HG02981 (cell line): ENCODE measurements at regions not wholly inside any gene's neighbourhood (a gene's known extent, or its start where the extent isn't known, plus 50 kb on each side); places are given as distances from the start of the nearest gene placed in this dataset.

Experiments used
- ATAC-seq: cut with Tn5 transposase; IDR thresholded peaks from one replicate; pipeline ENCODE4 v1.9.1; 2021; ENCODE audit warnings: mild to moderate bottlenecking, moderate library complexity; ENCODE audit not compliant: unreplicated experiment

DNA sequence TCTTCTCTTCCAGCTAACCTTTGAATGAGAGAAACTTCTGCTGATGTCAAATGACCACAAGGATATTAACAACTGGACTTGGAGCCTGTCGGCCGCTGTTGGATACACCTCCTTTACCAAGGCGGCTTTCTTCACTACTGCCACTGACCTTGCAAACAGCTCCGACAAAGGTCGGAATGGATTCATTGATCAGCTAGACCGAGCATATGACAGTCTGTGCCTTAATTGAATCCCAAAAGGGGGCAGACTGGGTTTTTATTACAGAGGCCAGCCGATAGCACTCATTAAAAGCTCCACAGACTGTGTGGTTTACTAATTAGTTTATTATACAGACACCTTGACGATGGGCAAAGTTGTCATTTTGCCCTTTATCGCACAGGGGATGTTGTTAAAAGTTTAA lies 394.5 kb downstream of the RERGL start:
- no peak for ATAC-seq

GRCh38 chr12:17691369-17691768 lies 398.6 kb downstream of the RERGL start:
- no peak for ATAC-seq

- no peak for ATAC-seq
These were observed 409.8 kb downstream of the RERGL start for GRCh38 chr12:17680220-17680619.

DNA sequence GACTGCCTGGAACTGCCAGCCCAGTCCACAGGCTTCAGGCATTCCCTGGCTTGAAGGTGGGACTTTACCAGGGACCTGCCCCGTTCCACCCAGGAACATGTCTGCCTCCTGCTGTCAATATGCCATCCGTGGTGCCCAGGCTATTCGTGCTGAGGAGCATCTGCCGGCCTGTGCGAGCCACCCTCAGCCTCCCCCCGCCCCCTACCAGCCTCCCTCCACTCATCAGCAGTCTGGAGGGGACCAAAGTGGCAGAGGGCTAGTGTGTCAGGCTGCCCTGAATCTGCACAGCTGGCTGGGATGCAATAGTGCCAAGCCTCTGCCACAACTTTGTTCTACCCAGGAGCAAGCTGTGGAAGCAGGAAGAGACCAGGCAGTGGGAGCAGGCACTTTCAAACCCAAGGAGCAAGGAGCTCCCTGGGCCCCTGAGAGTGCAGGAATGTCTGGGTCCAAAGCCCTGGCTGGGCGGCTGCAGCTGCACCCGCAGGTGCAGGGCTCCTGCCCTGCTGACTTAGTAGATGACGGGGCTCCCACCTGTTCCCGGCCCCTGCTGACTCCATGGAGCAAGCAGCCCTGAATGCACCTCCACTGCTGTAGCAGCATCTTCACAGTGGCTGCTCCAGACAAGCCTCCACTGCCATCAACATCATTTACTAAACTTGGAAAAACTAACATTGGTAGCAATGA lies 423.2 kb downstream of the RERGL start:
- ATAC-seq: no peak

- ATAC-seq: no peak
These were observed 424.2 kb downstream of the RERGL start for GRCh38 chr12:17665839-17666238.

- ATAC-seq: no peak
These were observed 428.7 kb downstream of the RERGL start for GRCh38 chr12:17661250-17661649.

GRCh38 chr12:17652436-17652835 lies 437.6 kb downstream of the RERGL start:
- ATAC-seq: no peak

GRCh38 chr12:17642340-17642650 lies 447.7 kb downstream of the RERGL start:
- no peak for ATAC-seq

GRCh38 chr12:17640615-17641014 lies 449.4 kb downstream of the RERGL start:
- no peak for ATAC-seq

DNA sequence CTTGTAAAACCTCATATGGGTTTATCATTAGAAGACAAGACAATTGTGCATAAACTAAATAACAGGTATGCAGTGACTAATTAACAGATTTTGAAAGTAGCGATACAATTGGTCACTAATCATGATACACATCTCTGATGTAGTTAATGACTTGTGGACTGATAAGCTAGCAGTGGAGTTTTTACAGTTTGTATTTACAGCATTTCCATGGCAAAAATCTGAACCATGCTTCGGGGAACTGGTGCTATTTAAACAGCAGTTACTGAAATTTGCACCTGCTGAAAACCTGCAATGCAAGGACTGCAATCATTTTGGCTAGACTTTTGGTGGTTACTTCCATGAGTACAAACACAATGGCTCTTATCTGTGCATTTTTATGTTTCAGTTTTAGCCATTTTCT lies 471.2 kb downstream of the RERGL start:
- ATAC-seq: no peak

GRCh38 chr12:17609701-17610100 lies 480.3 kb downstream of the RERGL start:
- ATAC-seq: no peak

- no peak for ATAC-seq
These were observed 480.8 kb downstream of the RERGL start for GRCh38 chr12:17609153-17609552.

GRCh38 chr12:17595111-17595510 lies 494.9 kb downstream of the RERGL start:
- ATAC-seq: no peak

DNA sequence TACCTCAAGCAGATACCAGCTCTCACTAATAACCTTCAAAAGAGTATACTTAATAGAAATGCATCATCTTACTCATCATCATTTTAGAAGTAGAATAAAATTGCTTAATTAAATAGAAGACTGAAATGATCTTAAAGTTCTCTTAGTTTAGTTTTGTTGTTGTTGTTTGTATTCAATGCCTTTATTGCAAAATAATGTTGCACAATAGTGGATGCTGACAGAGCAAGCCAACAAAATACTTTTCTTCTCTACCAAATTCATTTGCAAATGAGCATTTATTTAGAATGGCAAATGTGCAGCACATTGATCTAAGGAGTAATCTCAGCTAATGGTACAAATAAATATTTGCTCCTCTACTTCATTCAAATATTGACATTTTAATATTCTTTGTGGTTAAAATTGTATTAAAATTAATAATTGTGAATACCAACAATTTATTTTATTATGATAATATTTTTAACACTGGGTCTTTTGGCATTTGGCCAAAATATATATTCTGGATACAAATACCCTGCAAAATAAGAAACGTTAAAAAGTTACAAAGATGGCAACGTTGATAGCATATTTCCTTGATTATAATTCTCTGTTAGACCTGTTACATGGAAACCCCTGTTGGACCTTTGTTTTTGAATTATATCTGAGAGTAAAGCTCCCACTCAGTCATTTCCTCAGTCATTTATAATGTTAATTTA lies 496.1 kb downstream of the RERGL start:
- no peak for ATAC-seq

DNA sequence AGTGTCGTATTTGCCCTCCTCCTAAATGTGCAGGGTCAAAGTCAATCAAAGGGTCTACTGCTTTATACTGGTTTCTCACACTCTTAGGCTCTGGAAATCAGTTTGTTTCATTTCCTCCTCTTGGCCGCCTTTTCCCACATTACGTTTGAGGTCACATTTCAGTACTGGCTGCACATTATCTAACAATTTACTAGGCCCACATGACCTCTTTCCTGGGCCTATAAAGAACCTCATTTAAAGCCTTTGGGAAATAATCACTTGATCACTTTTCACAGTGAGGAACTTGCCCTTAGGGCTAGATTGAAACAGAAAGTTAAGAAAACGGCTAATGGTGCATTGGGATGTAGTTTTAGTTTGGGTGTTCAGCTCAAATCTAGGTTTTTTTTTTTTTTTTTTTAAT lies 497.5 kb downstream of the RERGL start:
- ATAC-seq: no peak

GRCh38 chr12:17591005-17591681 lies 498.9 kb downstream of the RERGL start:
- ATAC-seq: no peak

GRCh38 chr12:17588968-17589367 lies 501.0 kb downstream of the RERGL start:
- no peak for ATAC-seq

GRCh38 chr12:17579205-17580026 lies 510.6 kb downstream of the RERGL start:
- no peak for ATAC-seq

GRCh38 chr12:17577405-17577804 lies 512.6 kb downstream of the RERGL start:
- no peak for ATAC-seq

DNA sequence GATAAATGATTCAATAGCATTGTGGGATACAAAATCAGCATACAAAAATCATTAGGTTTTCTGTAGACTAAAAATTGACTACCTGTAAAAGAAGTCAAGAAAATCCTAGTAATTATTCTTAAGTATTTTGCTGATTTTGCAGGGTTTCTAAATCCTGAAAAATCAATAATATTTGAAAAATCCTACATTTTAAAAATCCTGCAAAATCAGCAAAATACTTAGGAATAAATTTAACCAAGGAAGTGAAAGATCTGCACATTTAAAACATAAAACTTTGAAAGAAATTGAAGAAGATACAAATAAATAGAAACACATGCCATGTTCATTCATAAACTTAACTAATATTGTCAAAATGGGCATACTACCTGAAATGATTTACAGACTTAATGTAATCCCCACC lies 517.7 kb downstream of the RERGL start:
- no peak for ATAC-seq

DNA sequence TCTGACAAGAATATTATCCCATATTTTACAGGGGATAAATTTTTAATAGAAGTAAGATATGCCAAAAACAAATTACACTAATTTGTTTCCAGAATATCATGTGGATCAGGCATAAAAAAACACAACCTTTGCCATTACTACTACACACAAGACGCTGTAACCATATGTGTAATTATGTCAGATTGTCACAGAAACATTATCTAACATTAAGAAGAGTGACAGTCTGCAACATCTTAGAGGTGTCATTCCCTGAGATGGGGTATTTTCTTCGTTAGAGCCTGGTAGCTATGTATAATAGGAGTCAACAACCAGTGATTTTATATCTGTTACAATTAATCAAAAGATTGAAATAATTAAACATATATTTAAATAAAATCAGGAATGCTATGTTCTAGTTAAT lies 518.9 kb downstream of the RERGL start:
- no peak for ATAC-seq
